Kidney epithelial cell (primary cell): ENCODE measurements at regions not wholly inside any gene's neighbourhood (a gene's known extent, or its start where the extent isn't known, plus 50 kb on each side); places are given as distances from the start of the nearest gene placed in this dataset.

Experiments used
- DNase-seq: peaks from one replicate; pipeline ENCODE4 v3.0.0-alpha.2; 2010; ENCODE audit warnings: low read depth
- H3K27me3 ChIP-seq: 2 replicates; pipeline ENCODE4 v1.6.0; 2011; ENCODE audit warnings: low read length; ENCODE audit not compliant: control insufficient read depth, insufficient read depth
- H3K36me3 ChIP-seq: 2 replicates; pipeline ENCODE4 v1.5.1; 2011; ENCODE audit warnings: low read length; ENCODE audit not compliant: control insufficient read depth, insufficient read depth
- H3K4me3 ChIP-seq: 2 replicates; pipeline ENCODE4 v1.5.1; 2011; ENCODE audit warnings: low read depth, mild to moderate bottlenecking, control low read depth, low read length
- TF ChIP-seq, protein P1 (sequence below): IDR thresholded peaks from 2 replicates; pipeline ENCODE4 v1.5.1; 2011; ENCODE audit warnings: mild to moderate bottlenecking, moderate library complexity, low read length, control low read depth, inconsistent platforms; ENCODE audit not compliant: insufficient read depth, poor library complexity, severe bottlenecking

DNA sequence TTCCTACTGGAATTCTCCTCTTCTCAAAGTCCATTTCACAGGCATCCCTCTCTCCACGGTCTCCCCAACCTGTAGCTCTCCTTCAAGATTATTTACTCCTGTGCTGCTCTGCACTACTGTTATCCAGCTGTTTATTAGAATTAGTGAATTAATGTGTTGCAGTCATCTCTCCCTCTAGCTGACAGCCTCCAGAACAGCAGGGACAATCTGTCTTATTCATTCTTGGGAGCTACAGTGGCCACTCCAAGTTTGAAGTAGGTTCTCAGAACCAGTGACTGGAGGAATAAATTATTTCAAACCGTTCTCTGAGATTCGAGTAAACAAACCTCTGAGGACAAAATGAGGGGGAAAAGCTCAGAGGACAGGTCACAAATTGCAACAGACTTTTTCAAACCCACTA, 330.9 kb downstream of the RRAGC start:
- no peaks in the 10 kb centered on the region for H3K36me3 ChIP-seq
- peaks cover 2% of the 10 kb centered on the region for H3K27me3 ChIP-seq
- no peak overlapping the region for H3K4me3 ChIP-seq
- DNase-seq, result no peak
- TF ChIP-seq, protein P1, sequence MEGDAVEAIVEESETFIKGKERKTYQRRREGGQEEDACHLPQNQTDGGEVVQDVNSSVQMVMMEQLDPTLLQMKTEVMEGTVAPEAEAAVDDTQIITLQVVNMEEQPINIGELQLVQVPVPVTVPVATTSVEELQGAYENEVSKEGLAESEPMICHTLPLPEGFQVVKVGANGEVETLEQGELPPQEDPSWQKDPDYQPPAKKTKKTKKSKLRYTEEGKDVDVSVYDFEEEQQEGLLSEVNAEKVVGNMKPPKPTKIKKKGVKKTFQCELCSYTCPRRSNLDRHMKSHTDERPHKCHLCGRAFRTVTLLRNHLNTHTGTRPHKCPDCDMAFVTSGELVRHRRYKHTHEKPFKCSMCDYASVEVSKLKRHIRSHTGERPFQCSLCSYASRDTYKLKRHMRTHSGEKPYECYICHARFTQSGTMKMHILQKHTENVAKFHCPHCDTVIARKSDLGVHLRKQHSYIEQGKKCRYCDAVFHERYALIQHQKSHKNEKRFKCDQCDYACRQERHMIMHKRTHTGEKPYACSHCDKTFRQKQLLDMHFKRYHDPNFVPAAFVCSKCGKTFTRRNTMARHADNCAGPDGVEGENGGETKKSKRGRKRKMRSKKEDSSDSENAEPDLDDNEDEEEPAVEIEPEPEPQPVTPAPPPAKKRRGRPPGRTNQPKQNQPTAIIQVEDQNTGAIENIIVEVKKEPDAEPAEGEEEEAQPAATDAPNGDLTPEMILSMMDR, result no peak

DNA sequence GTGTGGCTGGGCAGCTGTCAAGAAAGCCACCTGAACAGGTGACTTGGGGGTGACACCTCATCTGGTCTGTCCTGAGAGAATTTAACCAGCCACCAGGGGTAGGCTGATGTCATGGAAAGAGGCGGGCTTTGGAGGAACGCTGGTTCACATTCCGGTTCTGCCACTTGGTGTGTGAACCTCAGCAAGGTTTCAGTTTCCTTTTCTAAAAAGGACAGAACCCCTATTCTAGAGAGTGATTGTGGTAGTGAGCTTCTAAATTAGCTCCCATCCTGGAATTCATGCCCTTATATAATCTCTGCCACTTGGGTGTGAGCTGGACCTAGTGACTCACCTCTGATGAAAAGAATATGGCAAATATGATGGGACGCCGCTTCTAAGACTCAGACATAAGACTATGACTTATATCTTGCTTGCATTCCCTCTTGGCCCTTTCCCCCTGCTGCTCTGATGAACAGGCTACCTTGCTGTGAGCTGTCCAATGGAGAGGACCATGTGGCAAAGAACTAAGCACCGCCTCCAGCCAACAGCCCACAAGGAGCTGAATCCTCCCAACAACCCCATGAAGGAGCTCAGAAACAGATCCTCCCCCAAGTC, 332.1 kb downstream of the RRAGC start:
- no peak overlapping the region for H3K4me3 ChIP-seq

DNA sequence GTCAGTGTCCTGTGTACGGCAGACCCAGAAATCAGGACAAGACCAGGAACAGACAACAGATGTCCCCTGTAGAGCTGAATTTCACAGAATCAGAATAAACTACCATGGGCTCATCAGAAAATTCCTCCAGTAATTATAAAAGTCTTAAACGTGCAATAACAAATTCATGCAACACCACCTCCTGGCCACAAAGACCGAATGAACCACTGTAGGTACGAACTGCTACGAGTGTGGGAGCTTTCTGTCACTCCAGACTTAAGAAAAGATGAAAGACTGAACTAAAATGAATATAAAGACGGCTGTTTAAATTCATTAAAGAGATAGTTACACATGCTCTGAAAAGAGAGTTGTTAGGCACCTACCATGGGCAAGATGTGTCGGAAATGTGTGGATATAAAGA, 333.5 kb downstream of the RRAGC start:
- TF ChIP-seq, protein P1, result no peak
- Histone ChIP-seq H3K36me3 (no peaks in the 10 kb centered on the region), H3K4me3 (no peak overlapping the region), H3K27me3 (peaks cover 2% of the 10 kb centered on the region)
- no peak for DNase-seq

More for the DNA sequence above, 332.1 kb downstream of the RRAGC start:
- no peaks in the 10 kb centered on the region for H3K36me3 ChIP-seq
- no peak for DNase-seq
- H3K27me3 ChIP-seq, result peaks cover 2% of the 10 kb centered on the region
- TF ChIP-seq, protein P1, result no peak

DNA sequence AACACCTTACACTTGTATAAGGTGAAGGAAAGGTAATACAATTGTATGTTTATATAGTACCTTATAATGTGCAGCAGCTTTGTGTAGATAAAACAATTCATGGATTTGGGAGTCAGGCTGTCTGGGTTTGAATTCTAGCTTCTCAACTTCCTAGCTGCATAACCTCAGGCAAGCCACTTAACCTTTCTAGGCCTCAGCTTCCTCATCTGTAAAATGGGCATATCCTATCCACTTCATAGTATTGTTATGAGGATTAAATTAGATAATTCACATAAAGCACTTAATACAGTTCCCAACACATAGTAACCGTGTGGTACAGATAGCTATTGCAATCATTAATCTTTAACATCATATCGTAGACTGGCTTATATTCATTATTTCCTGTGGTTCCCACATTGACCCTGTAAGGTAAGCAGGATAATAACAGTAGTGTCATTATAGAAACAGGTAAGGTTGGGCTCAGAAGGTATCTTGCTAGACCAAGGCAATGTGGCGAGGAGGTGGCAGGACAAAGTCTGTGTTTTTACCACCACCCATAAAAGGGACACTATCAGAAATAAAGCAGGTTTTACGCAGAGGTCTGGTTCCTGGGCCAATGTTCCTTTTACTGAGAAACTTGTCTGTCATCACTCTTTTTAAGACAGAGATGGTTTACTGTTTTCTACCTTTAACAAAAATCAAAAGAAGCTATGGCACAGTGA, 334.1 kb downstream of the RRAGC start:
- no peak for DNase-seq
- Histone ChIP-seq H3K4me3 (no peak overlapping the region), H3K27me3 (peaks cover 2% of the 10 kb centered on the region), H3K36me3 (no peaks in the 10 kb centered on the region)
- TF ChIP-seq, protein P1, result no peak

DNA sequence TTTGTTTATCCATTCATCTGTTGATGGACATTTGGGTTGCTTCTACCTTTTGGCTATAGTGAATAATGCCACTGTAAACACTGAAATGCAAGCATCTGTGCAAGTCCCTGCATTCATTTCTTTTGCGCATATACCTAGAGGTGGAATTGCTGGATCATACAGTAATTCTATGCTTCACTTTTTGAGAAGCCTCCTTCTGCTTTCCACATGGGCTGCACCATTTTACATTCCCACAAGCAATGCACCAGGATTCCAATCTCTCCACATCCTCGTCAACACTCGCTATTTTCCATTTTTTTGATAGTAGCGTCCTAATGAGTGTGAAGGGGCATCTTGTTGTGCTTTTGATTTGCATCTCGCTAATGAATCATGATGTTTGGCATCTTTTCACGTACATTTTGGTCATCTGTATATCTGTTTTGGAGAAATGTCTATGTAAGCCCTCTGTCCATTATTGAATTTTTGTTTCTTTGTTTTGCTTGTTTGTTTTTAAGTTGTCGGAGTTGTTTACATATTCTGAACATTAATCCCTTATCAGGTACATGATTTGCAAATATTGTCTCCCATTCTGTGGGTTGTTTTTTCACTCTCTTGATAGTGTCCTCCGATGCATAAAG, 335.4 kb downstream of the RRAGC start:
- no peaks in the 10 kb centered on the region for H3K36me3 ChIP-seq
- H3K4me3 ChIP-seq, result no peak overlapping the region
- H3K27me3 ChIP-seq, result no peaks in the 10 kb centered on the region
- DNase-seq, result no peak
- TF ChIP-seq, protein P1, result no peak
